GM12864 (cell line): ENCODE measurements at regions not wholly inside any gene's neighbourhood (a gene's known extent, or its start where the extent isn't known, plus 50 kb on each side); places are given as distances from the start of the nearest gene placed in this dataset.

Experiments
- DNase-seq: peaks from one replicate; pipeline ENCODE4 v3.0.0-alpha.2; 2011; ENCODE audit warnings: low read depth
- H3K4me3 ChIP-seq: 2 replicates; pipeline ENCODE4 v1.5.1; 2011; ENCODE audit warnings: mild to moderate bottlenecking, low read depth, low read length, control low read depth
- TF ChIP-seq, protein P1 (sequence below): IDR thresholded peaks from 2 replicates; pipeline ENCODE4 v1.5.1; 2011; ENCODE audit warnings: low read depth, mild to moderate bottlenecking, moderate library complexity, low read length, control low read depth, inconsistent platforms; ENCODE audit errors: missing control alignments

- no peak overlapping the region for H3K4me3 ChIP-seq
- DNase-seq = no peak
- TF ChIP-seq, protein P1, sequence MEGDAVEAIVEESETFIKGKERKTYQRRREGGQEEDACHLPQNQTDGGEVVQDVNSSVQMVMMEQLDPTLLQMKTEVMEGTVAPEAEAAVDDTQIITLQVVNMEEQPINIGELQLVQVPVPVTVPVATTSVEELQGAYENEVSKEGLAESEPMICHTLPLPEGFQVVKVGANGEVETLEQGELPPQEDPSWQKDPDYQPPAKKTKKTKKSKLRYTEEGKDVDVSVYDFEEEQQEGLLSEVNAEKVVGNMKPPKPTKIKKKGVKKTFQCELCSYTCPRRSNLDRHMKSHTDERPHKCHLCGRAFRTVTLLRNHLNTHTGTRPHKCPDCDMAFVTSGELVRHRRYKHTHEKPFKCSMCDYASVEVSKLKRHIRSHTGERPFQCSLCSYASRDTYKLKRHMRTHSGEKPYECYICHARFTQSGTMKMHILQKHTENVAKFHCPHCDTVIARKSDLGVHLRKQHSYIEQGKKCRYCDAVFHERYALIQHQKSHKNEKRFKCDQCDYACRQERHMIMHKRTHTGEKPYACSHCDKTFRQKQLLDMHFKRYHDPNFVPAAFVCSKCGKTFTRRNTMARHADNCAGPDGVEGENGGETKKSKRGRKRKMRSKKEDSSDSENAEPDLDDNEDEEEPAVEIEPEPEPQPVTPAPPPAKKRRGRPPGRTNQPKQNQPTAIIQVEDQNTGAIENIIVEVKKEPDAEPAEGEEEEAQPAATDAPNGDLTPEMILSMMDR = no peak
These were observed 77.4 kb upstream of the ANXA1 start for GRCh38 chr9:73074176-73074708.

GRCh38 chr9:73073337-73074175 lies 78.1 kb upstream of the ANXA1 start:
- TF ChIP-seq, protein P1 = no peak
- H3K4me3 ChIP-seq = no peak overlapping the region
- no peak for DNase-seq

GRCh38 chr9:73067074-73067473 lies 84.6 kb upstream of the ANXA1 start:
- no peak for DNase-seq
- TF ChIP-seq, protein P1 = peak; percentile 53
- H3K4me3 ChIP-seq = no peak overlapping the region

GRCh38 chr9:73065439-73065838 lies 86.2 kb upstream of the ANXA1 start:
- TF ChIP-seq, protein P1 = no peak
- no peak for DNase-seq
- no peak overlapping the region for H3K4me3 ChIP-seq

DNA sequence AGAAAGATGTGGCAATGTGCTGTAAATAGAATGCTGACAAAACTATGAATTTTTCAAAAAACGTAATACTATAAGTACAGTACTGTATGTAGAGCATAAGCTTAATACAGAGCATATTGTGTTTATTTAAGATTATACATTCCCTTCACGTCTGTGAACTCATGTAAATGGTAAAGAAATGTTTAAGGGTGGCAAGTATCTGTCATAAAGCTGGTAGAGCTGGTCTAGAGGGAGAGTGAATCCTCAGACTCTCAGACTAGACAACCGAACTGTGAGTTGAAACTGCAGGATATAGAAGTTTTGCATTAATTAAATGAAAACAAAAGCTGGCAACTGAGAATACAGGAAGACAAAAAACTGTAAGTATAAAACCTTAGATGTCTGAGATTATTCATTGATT lies 87.3 kb upstream of the ANXA1 start:
- TF ChIP-seq, protein P1 = no peak

GRCh38 chr9:73061146-73061545 lies 90.5 kb upstream of the ANXA1 start:
- no peak overlapping the region for H3K4me3 ChIP-seq
- TF ChIP-seq, protein P1 = no peak
- DNase-seq = no peak

More for the DNA sequence above, 87.3 kb upstream of the ANXA1 start:
- no peak overlapping the region for H3K4me3 ChIP-seq
- no peak for DNase-seq
